ENCODE measurements at regions not wholly inside any gene's neighbourhood (a gene's known extent, or its start where the extent isn't known, plus 50 kb on each side); places are given as distances from the start of the nearest gene placed in this dataset.

DNA sequence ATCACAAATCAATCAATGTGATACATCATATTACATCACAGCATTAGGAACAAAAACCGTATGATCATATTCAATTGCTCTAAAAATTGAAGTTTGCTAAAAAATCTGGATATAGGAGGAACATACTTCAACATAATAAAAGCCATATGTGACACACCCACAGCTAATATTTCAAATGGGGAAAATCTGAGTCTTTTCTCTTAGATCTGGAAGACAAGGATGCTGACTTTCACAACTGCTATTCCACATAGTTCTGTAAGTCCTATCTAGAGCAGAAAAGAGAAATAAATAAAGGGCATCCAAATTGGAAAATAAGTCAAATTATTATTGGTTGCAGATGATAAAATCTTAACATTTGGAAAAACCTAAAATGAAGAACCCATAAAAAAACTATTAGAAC lies 256.8 kb upstream of the SGO1 start:
- TF ChIP-seq CTCF (tag by site-specific recombination; IDR thresholded peaks at IDR 0.05) (no peak), ZNF169 (tag by site-specific recombination; IDR thresholded peaks at IDR 0.05) (no peak), ZNF138 (tag by site-specific recombination; IDR thresholded peaks at IDR 0.05; ENCODE audit: borderline replicate concordance) (no peak)
